Stimulated activated CD4-positive, alpha-beta T cell treated with anti-CD3 and anti-CD28 coated beads, TNF-alpha, amount 100 ng/mL, for 4 hours (primary cell): ENCODE measurements at regions not wholly inside any gene's neighbourhood (a gene's known extent, or its start where the extent isn't known, plus 50 kb on each side); places are given as distances from the start of the nearest gene placed in this dataset.

Source experiments
- DNase-seq, 3 experiments: peaks; one replicate each; pipeline ENCODE4 v3.0.0-alpha.2; 2020; ENCODE audit warnings: low read depth in 3 of 3

GRCh38 chr4:89365776-89366175 is 58.2 kb upstream of the GPRIN3 start:
- DNase-seq, result no peak

GRCh38 chr4:89365375-89365774 is 57.8 kb upstream of the GPRIN3 start:
- no peak for DNase-seq

GRCh38 chr4:89364541-89364940 is 56.9 kb upstream of the GPRIN3 start:
- no peak for DNase-seq

- no peak for DNase-seq
These were observed 56.2 kb upstream of the GPRIN3 start for GRCh38 chr4:89363786-89364185.

GRCh38 chr4:89358935-89359638 is 51.5 kb upstream of the GPRIN3 start:
- DNase-seq, result no peak

- no peak for DNase-seq
These were observed 50.2 kb upstream of the GPRIN3 start for GRCh38 chr4:89357787-89358186.
